GM23338 (cell line): ENCODE measurements at regions not wholly inside any gene's neighbourhood (a gene's known extent, or its start where the extent isn't known, plus 50 kb on each side); places are given as distances from the start of the nearest gene placed in this dataset.

Source experiments
- ATAC-seq: fragments of 200-7000 bp; cut with Tn5 transposase; 3 replicates; pipeline ENCODE4 v1.9.1; 2020
- DNase-seq: peaks from one replicate; pipeline ENCODE4 v3.0.0-alpha.2; 2015; ENCODE audit warnings: low spot score
- H2AFZ ChIP-seq: fragments of 200-600 bp; sonication (generic); 2 replicates; pipeline ENCODE4 v1.8.0; 2016; ENCODE audit warnings: antibody characterized with exemption, mild to moderate bottlenecking, moderate library complexity
- H3F3A ChIP-seq: fragments of 200-600 bp; sonication (generic); replicated peaks from 2 replicates; pipeline ENCODE4 v1.8.0; 2017; ENCODE audit warnings: antibody characterized with exemption, mixed run types, low read depth
- H3K27ac ChIP-seq: fragments of 200-600 bp; sonication (generic); 2 replicates; pipeline ENCODE4 v1.6.1; 2016; ENCODE audit warnings: low read depth
- H3K27me3 ChIP-seq: fragments of 200-600 bp; sonication (generic); 2 replicates; pipeline ENCODE4 v1.8.0; 2016; ENCODE audit warnings: mild to moderate bottlenecking, mixed run types, moderate library complexity; ENCODE audit not compliant: insufficient read depth
- H3K36me3 ChIP-seq: fragments of 200-600 bp; sonication (generic); 2 replicates; pipeline ENCODE4 v1.8.0; 2016; ENCODE audit warnings: mild to moderate bottlenecking; ENCODE audit not compliant: insufficient read depth
- H3K4me1 ChIP-seq: fragments of 200-600 bp; sonication (generic); 2 replicates; pipeline ENCODE4 v1.8.0; 2016; ENCODE audit warnings: mild to moderate bottlenecking, moderate library complexity; ENCODE audit not compliant: insufficient read depth
- H3K4me2 ChIP-seq: fragments of 200-600 bp; sonication (generic); 2 replicates; pipeline ENCODE4 v1.7.1; 2017; ENCODE audit warnings: mixed run types
- H3K4me3 ChIP-seq: fragments of 200-600 bp; sonication (generic); 2 replicates; pipeline ENCODE4 v1.6.1; 2016; ENCODE audit warnings: mixed run types
- H3K79me2 ChIP-seq: fragments of 200-600 bp; sonication (generic); replicated peaks from 2 replicates; pipeline ENCODE4 v1.8.0; 2017; ENCODE audit warnings: mild to moderate bottlenecking; ENCODE audit not compliant: insufficient read depth
- H3K9me2 ChIP-seq: fragments of 200-600 bp; sonication (generic); 2 replicates; pipeline ENCODE4 v1.8.0; 2017; ENCODE audit not compliant: insufficient read depth
- H4K20me1 ChIP-seq: fragments of 200-600 bp; sonication (generic); replicated peaks from 2 replicates; pipeline ENCODE4 v1.8.0; 2017; ENCODE audit warnings: mild to moderate bottlenecking; ENCODE audit not compliant: insufficient read depth
- H3K27ac Mint-ChIP-seq: 2 replicates; pipeline ENCODE4 v1.8.0; 2020; ENCODE audit warnings: inconsistent platforms, mild to moderate bottlenecking, moderate library complexity, mixed read lengths
- H3K27me3 Mint-ChIP-seq: 3 replicates; pipeline ENCODE4 v1.8.0; 2022; ENCODE audit warnings: low read depth, mild to moderate bottlenecking, moderate library complexity, mixed read lengths, inconsistent platforms; ENCODE audit not compliant: insufficient read depth, poor library complexity
- H3K36me3 Mint-ChIP-seq: 3 replicates; pipeline ENCODE4 v1.8.0; 2021; ENCODE audit warnings: low read depth, mild to moderate bottlenecking, inconsistent platforms, moderate library complexity, mixed read lengths
- H3K4me1 Mint-ChIP-seq: 3 replicates; pipeline ENCODE4 v1.8.0; 2020; ENCODE audit warnings: mild to moderate bottlenecking, inconsistent platforms, mixed read lengths
- H3K4me3 Mint-ChIP-seq: 3 replicates; pipeline ENCODE4 v1.8.0; 2021; ENCODE audit warnings: moderate library complexity, mild to moderate bottlenecking, inconsistent platforms, mixed read lengths
- H3K9me3 Mint-ChIP-seq: 3 replicates; pipeline ENCODE4 v1.8.0; 2020; ENCODE audit warnings: moderate library complexity, mild to moderate bottlenecking, inconsistent platforms, mixed read lengths
- CREB1 ChIP-seq: fragments of 250-450 bp; sonication (Bioruptor Pico); IDR thresholded peaks from 2 replicates; pipeline ENCODE4 v1.5.0; 2020; ENCODE audit warnings: low read depth, mild to moderate bottlenecking, moderate library complexity
- CTCF ChIP-seq, 2 experiments: fragments of 200-600 bp in 1 of 2; sonication (generic) in 1 of 2; conservative IDR thresholded peaks; 2 replicates each; pipeline versions ENCODE4 v1.5.1 to v1.6.1; 2016 to 2017; ENCODE audit warnings: antibody characterized with exemption in 2 of 2, low read depth in 2 of 2, mild to moderate bottlenecking in 2 of 2, moderate library complexity in 1 of 2
- ETS1 ChIP-seq: IDR thresholded peaks from 2 replicates; pipeline ENCODE4 v1.6.1; 2016; ENCODE audit warnings: antibody characterized with exemption
- EZH2 ChIP-seq: fragments of 200-600 bp; sonication (generic); IDR thresholded peaks from one replicate; pipeline ENCODE4 v1.8.0; 2017; ENCODE audit warnings: antibody characterized with exemption, mild to moderate bottlenecking, low read depth; ENCODE audit not compliant: unreplicated experiment
- EZH2phosphoT487 ChIP-seq: fragments of 200-600 bp; sonication (generic); IDR thresholded peaks from one replicate; pipeline ENCODE4 v1.8.1; 2018; ENCODE audit warnings: antibody characterized with exemption; ENCODE audit not compliant: unreplicated experiment
- JUNB ChIP-seq: IDR thresholded peaks from one replicate; pipeline ENCODE4 v1.6.1; 2016; ENCODE audit warnings: antibody characterized with exemption; ENCODE audit not compliant: unreplicated experiment
- NANOG ChIP-seq: IDR thresholded peaks from 2 replicates; pipeline ENCODE4 v1.6.1; 2016; ENCODE audit warnings: antibody characterized with exemption, borderline replicate concordance
- REST ChIP-seq: IDR thresholded peaks from one replicate; pipeline ENCODE4 v1.6.1; 2018; ENCODE audit warnings: antibody characterized with exemption; ENCODE audit not compliant: unreplicated experiment
- ZNF114 ChIP-seq: fragments of 250-450 bp; sonication (Bioruptor Pico); IDR thresholded peaks from 2 replicates; pipeline ENCODE4 v1.5.0; 2020; ENCODE audit warnings: mild to moderate bottlenecking, moderate library complexity
- ZNF331 ChIP-seq: fragments of 250-450 bp; sonication (Bioruptor Pico); IDR thresholded peaks from 2 replicates; pipeline ENCODE4 v1.5.0; 2020; ENCODE audit warnings: low read depth, mild to moderate bottlenecking, moderate library complexity
- ZNF462 ChIP-seq: fragments of 250-450 bp; sonication (Bioruptor Pico); IDR thresholded peaks from 2 replicates; pipeline ENCODE4 v1.5.0; 2020; ENCODE audit warnings: mild to moderate bottlenecking, moderate library complexity

- TF ChIP-seq REST: no peak
- no peak for TF ChIP-seq ZNF331 (CRISPR knock-in tag)
- no peak for TF ChIP-seq EZH2phosphoT487
- TF ChIP-seq NANOG: no peak
Observed at GRCh38 chr11:42992594-42992993, 319.2 kb upstream of the API5 start (continued).

- H3K36me3 ChIP-seq: no peaks in the 10 kb centered on the region
- H2AFZ ChIP-seq: no peak overlapping the region
- no peaks in the 10 kb centered on the region for H3K27me3 Mint-ChIP-seq
- no peak overlapping the region for H3K27ac Mint-ChIP-seq
- H3K36me3 Mint-ChIP-seq: no peaks in the 10 kb centered on the region
- no peak overlapping the region for H3K4me2 ChIP-seq
- H3K4me3 Mint-ChIP-seq: no peak overlapping the region
- H3K4me1 Mint-ChIP-seq: no peaks in the 10 kb centered on the region
- no peak overlapping the region for H3K27ac ChIP-seq
- H3K4me1 ChIP-seq: no peaks in the 10 kb centered on the region
- no peaks in the 10 kb centered on the region for H3K79me2 ChIP-seq
- ATAC-seq (no peak), DNase-seq (no peak)
- H3K4me3 ChIP-seq: no peak overlapping the region
- H3K27me3 ChIP-seq: no peaks in the 10 kb centered on the region
- no peaks in the 10 kb centered on the region; the same call in 1 of the 2 replicates for H3K9me2 ChIP-seq
- H3K9me3 Mint-ChIP-seq: peaks cover 49% of the 10 kb centered on the region
- no peaks in the 10 kb centered on the region for H4K20me1 ChIP-seq
- no peaks in the 10 kb centered on the region for H3F3A ChIP-seq
- TF ChIP-seq CTCF (conservative IDR thresholded peaks at IDR 0.05; ENCODE audit: low read depth in 2 of 2): no peak
- no peak for TF ChIP-seq ZNF331 (CRISPR knock-in tag)
- TF ChIP-seq EZH2phosphoT487: no peak
- TF ChIP-seq JUNB: no peak
- TF ChIP-seq ZNF462 (CRISPR knock-in tag): no peak
- no peak for TF ChIP-seq ZNF114
- no peak for TF ChIP-seq ETS1
- no peak for TF ChIP-seq CREB1 (CRISPR knock-in tag)
- TF ChIP-seq EZH2: no peak
- no peak for TF ChIP-seq NANOG
Observed at GRCh38 chr11:42996421-42997307, 315.1 kb upstream of the API5 start.
